Activated B cell treated with CpG ODN at 0.5 μM for 24 hours (primary cell): ENCODE measurements at regions not wholly inside any gene's neighbourhood (a gene's known extent, or its start where the extent isn't known, plus 50 kb on each side); places are given as distances from the start of the nearest gene placed in this dataset.
"Not testable (repeated sequence)": the region's sequence is repeated elsewhere in the genome, so short reads cannot be mapped to it uniquely, and the experiment has no call there.

Experiments
- ATAC-seq: fragments of 200-7000 bp; cut with Tn5 transposase; one replicate; pipeline ENCODE4 v1.10.0; 2021; ENCODE audit warnings: low read depth, mild to moderate bottlenecking, moderate library complexity
- CTCF ChIA-PET: fragments of 350-600 bp; sonication (Branson Sonifier 250); formaldehyde crosslinking; loops from one replicate; lab custom pipeline; 2021; ENCODE audit warnings: antibody characterized with exemption; lab: Charles Lee
- POLR2A ChIA-PET: fragments of 350-600 bp; sonication (Branson Sonifier 250); formaldehyde crosslinking; loops from one replicate; lab custom pipeline; 2021; ENCODE audit warnings: antibody characterized with exemption; lab: Charles Lee
- DNase-seq: peaks from one replicate; pipeline ENCODE4 v3.0.0; 2022
- H3K27ac Mint-ChIP-seq: one replicate; pipeline ENCODE4 v1.8.0; 2020; ENCODE audit warnings: mixed read lengths
- H3K27me3 Mint-ChIP-seq: one replicate; pipeline ENCODE4 v1.8.0; 2021; ENCODE audit warnings: mixed read lengths
- H3K36me3 Mint-ChIP-seq: one replicate; pipeline ENCODE4 v1.8.0; 2021; ENCODE audit warnings: low read depth, mixed read lengths
- H3K4me1 Mint-ChIP-seq: one replicate; pipeline ENCODE4 v1.8.0; 2021; ENCODE audit warnings: mixed read lengths
- H3K4me3 Mint-ChIP-seq: one replicate; pipeline ENCODE4 v1.8.0; 2020; ENCODE audit warnings: mild to moderate bottlenecking, mixed read lengths
- H3K9me3 Mint-ChIP-seq: one replicate; pipeline ENCODE4 v1.8.0; 2020; ENCODE audit warnings: mixed read lengths
- CTCF ChIP-seq: fragments of 200-600 bp; IDR thresholded peaks from one replicate; pipeline ENCODE4 v1.8.0; 2022; ENCODE audit warnings: antibody characterized with exemption, mild to moderate bottlenecking
- intact Hi-C: fragments of 100-400 bp; cut with micrococcal nuclease; formaldehyde crosslinking; loops from one replicate; pipeline ENCODE4 v1.15.1; 2024

GRCh38 chr15:75114327-75114726 lies 87.4 kb upstream of the C15orf39 start:
- DNase-seq (no peak), ATAC-seq (no peak)
- TF ChIP-seq CTCF, result no peak
- H3K27ac Mint-ChIP-seq, result no peak overlapping the region
- peaks cover 7% of the 10 kb centered on the region for H3K36me3 Mint-ChIP-seq
- ChIA-PET POLR2A (interaction anchor here (0.6 to 2.1 kb wide), 2 partner anchors 71 to 1182 kb away, joined by 4 to 10 read pairs; no protein-coding TSS in a partner anchor), CTCF (interaction anchor here (2.3 kb wide), 1 partner anchor 71 kb away, joined by 7 read pairs; no protein-coding TSS in a partner anchor)
- H3K9me3 Mint-ChIP-seq, result peaks cover 10% of the 10 kb centered on the region
- intact Hi-C loops, result no loop called here
- H3K4me3 Mint-ChIP-seq, result no peak overlapping the region
- peaks cover 49% of the 10 kb centered on the region for H3K4me1 Mint-ChIP-seq
- H3K27me3 Mint-ChIP-seq, result no peaks in the 10 kb centered on the region

- ATAC-seq (no peak), DNase-seq (no peak)
- ChIA-PET POLR2A (interaction anchor here (0.8 to 2.1 kb wide), 3 partner anchors 10 to 87 kb away, joined by 3 to 10 read pairs (median 5); partner anchors contain the start of gene C15orf39), CTCF (interaction anchor here (2.3 kb wide), 1 partner anchor 72 kb away, joined by 7 read pairs; no protein-coding TSS in a partner anchor)
- no peak overlapping the region for H3K27ac Mint-ChIP-seq
- no peak for TF ChIP-seq CTCF
- H3K27me3 Mint-ChIP-seq, result no peaks in the 10 kb centered on the region
- H3K4me1 Mint-ChIP-seq, result peaks cover 44% of the 10 kb centered on the region
- no peak overlapping the region for H3K4me3 Mint-ChIP-seq
- intact Hi-C loops, result no loop called here
- peaks cover 10% of the 10 kb centered on the region for H3K9me3 Mint-ChIP-seq
- peaks cover 7% of the 10 kb centered on the region for H3K36me3 Mint-ChIP-seq
Observed at GRCh38 chr15:75114796-75115195, 86.9 kb upstream of the C15orf39 start.

- H3K9me3 Mint-ChIP-seq, CTCF ChIA-PET, H3K4me3 Mint-ChIP-seq, H3K27me3 Mint-ChIP-seq, ATAC-seq, H3K27ac Mint-ChIP-seq, intact Hi-C loops, H3K36me3 Mint-ChIP-seq, DNase-seq: not testable (repeated sequence)
- POLR2A ChIA-PET, result interaction anchor here (0.8 to 0.9 kb wide), 2 partner anchors 11 to 86 kb away, joined by 3 to 5 read pairs; partner anchors contain the start of gene C15orf39
- peaks cover 38% of the 10 kb centered on the region for H3K4me1 Mint-ChIP-seq
Observed at GRCh38 chr15:75115411-75115913, 86.2 kb upstream of the C15orf39 start.

- H3K27ac Mint-ChIP-seq, H3K9me3 Mint-ChIP-seq, H3K27me3 Mint-ChIP-seq, DNase-seq, H3K4me3 Mint-ChIP-seq, H3K36me3 Mint-ChIP-seq, ATAC-seq, intact Hi-C loops: not testable (repeated sequence)
- ChIA-PET POLR2A (interaction anchor here (1.0 kb wide), 1 partner anchor 26 kb away, joined by 3 read pairs; no protein-coding TSS in a partner anchor), CTCF (interaction anchor here (1.6 kb wide), 1 partner anchor 73 kb away, joined by 3 read pairs; no protein-coding TSS in a partner anchor)
- peaks cover 31% of the 10 kb centered on the region for H3K4me1 Mint-ChIP-seq
Observed at GRCh38 chr15:75116143-75116542, 85.5 kb upstream of the C15orf39 start.

- H3K27ac Mint-ChIP-seq, result no peak overlapping the region
Observed at GRCh38 chr15:75117993-75118392, 83.7 kb upstream of the C15orf39 start.

GRCh38 chr15:75119312-75119711 lies 82.4 kb upstream of the C15orf39 start:
- H3K4me3 Mint-ChIP-seq, CTCF ChIA-PET, ATAC-seq, H3K27me3 Mint-ChIP-seq, POLR2A ChIA-PET, intact Hi-C loops, H3K36me3 Mint-ChIP-seq, DNase-seq, H3K27ac Mint-ChIP-seq, H3K9me3 Mint-ChIP-seq: not testable (repeated sequence)
- H3K4me1 Mint-ChIP-seq, result peaks cover 12% of the 10 kb centered on the region

More at GRCh38 chr15:75117993-75118392, 83.7 kb upstream of the C15orf39 start:
- no peak for TF ChIP-seq CTCF
- Mint-ChIP-seq H3K4me1 (peaks cover 15% of the 10 kb centered on the region), H3K36me3 (peaks cover 5% of the 10 kb centered on the region), H3K4me3 (no peak overlapping the region), H3K9me3 (peaks cover 5% of the 10 kb centered on the region), H3K27me3 (no peaks in the 10 kb centered on the region)
- ATAC-seq (no peak), DNase-seq (no peak)
- ChIA-PET POLR2A (no interaction called here), CTCF (interaction anchor here (1.6 kb wide), 1 partner anchor 75 kb away, joined by 3 read pairs; no protein-coding TSS in a partner anchor)
- intact Hi-C loops, result no loop called here
